CD4-positive, alpha-beta T cell treated with Interleukin-4 for 1 hour (primary cell): ENCODE measurements at regions not wholly inside any gene's neighbourhood (a gene's known extent, or its start where the extent isn't known, plus 50 kb on each side); places are given as distances from the start of the nearest gene placed in this dataset.

Experiments used
- DNase-seq, 2 donors: peaks; one replicate each; pipeline ENCODE4 v3.0.0-alpha.2; 2020 to 2022

GRCh38 chr15:70488002-70488605, 275.3 kb downstream of the UACA start:
- DNase-seq, result peak; percentile 76 to 80

DNA sequence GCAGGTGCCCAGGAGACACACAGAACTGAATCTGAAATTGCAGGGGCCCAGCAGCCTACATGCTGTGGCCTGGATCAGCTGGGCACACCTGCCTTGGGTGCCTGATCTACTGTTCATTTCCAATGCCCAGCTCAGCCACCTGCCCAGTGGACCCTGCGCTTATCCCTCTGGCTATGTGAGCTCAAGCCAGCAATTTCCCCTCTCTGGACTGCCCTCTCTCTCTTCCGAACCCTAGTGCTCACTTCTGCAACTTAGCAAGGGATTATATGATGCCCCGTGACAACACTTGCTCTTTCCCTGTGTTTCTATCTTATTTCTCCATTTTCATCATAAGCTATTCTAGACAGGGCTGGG, 276.0 kb downstream of the UACA start:
- DNase-seq, result no peak

DNA sequence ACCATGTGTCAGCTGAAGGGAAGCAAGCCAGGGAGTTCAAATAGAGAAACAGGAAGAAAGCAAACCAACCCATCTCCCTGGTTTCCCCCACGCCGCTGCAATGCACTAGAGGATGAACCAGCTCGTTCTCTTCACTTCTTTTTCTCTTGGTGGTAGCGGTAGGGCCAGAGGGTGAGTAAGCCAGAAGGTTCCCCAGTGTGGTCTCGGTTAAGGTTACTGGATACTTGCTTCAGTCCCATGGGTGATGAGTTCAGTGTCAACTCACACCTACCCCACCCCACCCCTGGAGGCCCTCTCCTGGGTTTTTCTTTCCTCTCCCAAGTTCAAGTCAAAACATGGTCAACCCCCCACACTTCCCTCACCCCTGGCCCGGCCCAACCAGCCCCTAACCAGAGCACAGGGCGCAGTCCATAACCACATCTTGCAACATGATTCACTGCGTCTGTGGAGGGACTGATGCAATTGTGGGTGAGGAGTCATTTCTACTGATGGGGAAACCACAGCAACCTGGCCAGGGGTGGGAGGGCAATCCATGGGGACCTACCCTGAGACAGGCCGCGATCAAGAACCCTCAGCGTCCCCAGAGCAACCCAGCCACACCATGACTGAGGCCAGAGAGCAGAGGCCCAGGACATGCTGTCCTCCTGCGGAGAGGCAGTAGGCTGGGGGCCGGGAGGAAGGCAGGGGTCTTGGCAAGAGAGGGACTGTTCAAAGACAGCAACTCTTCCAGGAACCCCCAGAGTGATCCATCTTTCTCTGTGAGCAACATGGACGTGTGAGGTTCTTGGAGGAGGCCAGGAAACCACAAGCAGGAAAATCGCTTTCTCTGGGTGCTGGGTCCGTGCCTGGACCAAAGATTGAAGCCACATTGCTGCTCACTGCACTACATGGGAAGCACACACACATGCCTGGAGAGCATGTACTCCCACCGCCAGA, 276.6 kb downstream of the UACA start:
- DNase-seq, result peak; percentile 37 to 78

DNA sequence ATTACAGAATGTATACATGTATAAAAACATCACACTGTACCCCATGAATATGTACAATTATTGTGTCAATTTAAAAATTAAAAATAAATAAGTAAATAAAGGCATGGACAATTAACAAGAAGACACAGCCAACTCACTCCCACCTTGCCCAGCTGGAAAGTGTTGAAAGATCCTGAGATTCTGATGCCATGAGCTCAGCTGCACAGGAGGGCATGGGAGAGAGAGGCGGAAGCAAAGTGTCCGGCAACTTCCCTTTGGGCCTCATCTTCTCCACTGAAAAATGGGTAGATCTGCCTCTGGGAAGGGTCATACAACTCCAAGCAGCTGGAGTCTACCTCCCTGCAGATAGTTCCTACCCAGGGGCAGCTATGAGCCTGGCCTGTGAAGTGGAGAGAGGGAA, 277.3 kb downstream of the UACA start:
- DNase-seq, result no peak

DNA sequence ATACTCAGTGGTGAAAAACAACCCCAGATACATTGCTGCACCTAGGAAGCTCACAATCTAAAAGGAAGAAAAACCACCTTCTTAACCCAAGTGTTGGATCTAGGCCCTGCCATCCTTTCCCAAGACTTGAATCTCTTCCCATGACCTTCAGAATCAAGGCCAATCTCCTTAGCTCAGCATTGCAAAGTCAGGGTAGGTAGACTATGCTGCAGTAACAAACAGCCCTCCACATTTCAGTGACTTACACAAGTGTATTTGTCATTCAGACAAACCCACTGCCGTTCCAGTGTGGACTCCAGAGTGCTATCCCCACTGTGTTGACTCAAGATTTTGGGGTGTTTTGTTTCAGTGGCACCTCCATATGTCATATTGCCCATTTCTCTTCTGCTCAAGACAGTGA, 278.4 kb downstream of the UACA start:
- DNase-seq, result no peak

DNA sequence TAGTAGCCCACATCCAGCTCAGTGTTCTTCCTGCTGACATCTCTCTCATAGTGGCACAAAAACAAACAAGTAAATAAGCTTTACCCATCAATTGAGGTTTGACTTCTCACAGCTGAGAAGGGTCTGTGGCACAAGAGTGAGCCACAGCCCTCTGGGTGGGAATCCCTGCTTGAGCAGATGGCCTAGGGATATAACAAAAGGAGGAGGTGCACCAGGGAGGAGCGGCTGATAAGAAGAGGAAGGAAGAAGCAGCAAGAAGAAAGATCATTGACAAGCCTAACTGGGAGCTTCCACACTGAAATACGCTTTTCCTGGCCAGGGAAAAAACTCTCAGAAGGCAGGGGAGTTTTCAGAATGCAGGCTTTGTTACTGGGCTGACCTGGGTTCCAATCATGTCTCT, 279.8 kb downstream of the UACA start:
- DNase-seq, result no peak

GRCh38 chr15:70480196-70480856, 283.0 kb downstream of the UACA start:
- DNase-seq, result peak; percentile 53 to 60

- DNase-seq, result no peak
These were observed 283.6 kb downstream of the UACA start for GRCh38 chr15:70479785-70480184.

GRCh38 chr15:70479056-70479455, 284.3 kb downstream of the UACA start:
- no peak for DNase-seq

GRCh38 chr15:70478251-70478990, 284.9 kb downstream of the UACA start:
- DNase-seq, result peak in 1 of 2 donors; percentile 45

DNA sequence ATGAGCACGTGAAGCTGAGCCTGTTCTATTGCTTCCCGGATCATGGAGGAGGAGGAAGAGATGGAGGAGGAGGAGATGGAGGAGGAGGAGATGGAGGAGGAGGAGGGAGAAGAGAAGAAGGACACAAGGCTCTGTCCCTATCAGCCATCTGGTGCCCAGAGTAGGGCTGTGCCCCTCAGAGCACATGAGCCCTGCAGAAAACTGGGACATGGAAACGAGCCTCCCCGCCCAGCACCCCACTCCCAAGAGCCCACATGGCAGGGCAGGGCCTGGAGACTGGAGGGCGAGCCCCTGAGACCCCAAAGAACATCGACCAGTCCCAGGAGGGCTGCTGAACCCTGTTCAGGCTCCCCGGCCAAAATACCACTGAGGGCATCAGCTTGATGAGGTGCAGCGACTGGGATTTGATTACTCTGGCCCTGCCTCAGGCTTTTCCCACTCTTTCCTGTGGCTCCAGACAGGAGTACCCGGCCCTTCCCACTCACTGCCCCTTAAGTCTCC, 285.6 kb downstream of the UACA start:
- DNase-seq, result no peak

- no peak for DNase-seq
These were observed 286.9 kb downstream of the UACA start for GRCh38 chr15:70476441-70476840.

DNA sequence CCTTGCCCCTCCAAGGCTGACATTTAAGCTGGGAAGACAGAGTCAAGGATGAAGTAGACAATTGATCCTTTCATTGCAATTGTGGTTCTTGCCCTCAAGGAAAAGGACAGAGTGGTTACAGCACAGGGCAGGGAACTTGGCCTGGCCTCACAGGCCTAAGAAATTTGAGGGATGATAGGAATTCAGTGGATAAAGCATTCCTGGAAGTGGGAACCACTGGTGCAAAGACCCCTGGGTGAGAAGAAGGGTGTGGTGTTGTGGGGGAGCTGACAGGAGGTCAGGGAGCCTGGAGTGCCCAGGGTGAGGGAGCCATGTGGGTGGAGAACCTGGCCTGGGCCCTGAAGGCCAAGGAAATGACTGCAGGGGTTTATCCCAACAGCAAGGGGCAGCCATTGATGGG, 287.4 kb downstream of the UACA start:
- DNase-seq, result no peak

DNA sequence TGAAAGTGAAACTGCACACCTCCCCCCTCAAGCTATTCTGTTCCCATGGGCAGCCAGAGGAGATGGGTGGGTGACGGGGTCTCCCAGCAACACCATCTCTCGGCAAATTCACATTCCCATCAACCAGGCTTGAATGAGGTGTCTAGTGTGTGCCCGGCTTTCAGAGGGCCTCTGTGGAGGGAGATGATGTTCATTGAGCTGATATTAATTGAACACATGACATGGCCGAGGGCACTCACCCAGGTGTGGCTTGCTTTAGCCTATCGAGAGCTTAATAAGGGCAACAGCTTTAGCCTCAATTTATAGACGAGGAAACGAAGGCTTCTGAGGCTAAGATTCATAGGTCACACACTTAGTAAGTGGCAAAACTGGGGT, 288.0 kb downstream of the UACA start:
- DNase-seq, result no peak

DNA sequence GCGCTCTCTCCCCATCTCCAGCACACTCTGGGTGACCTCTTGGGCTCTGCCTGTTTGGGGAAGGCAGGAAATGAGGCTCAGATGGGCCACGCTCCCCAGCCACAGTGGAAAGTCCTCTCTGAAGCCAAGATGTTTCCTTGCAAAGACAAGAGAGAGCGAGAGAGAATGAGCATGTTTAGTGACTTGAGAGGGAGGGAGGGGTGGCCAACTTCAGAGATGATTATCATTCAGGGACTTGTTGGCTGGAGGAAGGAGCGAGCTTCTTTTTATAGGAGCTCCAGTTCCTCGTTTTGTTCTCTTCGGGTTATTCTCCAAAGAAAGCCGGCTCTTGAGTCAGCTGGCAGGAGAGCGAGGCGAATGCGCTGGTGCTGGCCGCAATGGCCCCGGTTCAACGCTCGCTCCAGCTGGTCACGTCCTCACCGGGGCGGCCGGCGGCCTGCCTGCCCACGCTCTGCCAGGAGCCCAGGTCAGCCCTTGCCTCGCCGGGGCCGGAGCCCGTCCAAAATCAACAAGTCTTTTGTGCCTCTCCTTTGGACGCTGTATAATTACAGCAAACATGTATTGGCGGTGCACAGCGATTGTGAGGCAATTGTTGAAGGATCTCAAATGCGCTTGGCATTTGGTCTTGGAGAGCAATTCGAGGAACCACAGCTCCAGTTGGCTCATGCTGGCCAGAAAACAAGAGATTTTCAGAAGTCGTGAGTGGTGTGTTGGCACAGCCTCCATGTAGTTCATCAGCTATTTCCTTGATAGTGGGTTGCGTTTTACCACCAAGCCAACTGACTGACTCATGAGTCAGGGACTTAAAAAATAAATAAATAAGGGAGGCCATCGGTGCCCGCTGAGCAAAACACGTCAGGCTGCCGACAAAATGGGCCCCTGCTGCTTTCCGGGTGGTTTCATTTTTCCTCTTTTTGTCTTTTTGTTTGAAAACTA, 288.6 kb downstream of the UACA start:
- DNase-seq, result peak; percentile 33 to 59

GRCh38 chr15:70473581-70474370, 289.6 kb downstream of the UACA start:
- no peak for DNase-seq

DNA sequence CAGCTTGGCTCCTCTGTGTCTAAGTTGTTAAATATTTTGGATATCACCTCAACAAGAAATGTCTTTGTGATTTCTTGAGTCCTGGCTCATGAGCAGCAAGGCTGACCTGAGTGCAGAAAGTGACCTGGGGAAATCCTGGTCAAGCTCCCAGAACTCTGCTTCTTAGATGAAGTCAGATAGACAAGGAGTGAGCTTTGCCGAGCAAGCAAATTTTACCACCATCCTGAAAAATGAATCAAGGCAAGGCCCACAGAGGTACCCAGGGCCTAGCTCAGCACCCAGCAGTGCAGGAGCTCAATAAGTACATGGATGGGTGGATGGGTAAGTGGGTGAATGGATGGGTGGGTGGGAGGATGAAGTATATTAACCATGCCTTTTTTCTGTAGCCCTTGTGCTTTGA, 291.8 kb downstream of the UACA start:
- no peak for DNase-seq

- no peak for DNase-seq
These were observed 292.7 kb downstream of the UACA start for GRCh38 chr15:70470556-70471191.

DNA sequence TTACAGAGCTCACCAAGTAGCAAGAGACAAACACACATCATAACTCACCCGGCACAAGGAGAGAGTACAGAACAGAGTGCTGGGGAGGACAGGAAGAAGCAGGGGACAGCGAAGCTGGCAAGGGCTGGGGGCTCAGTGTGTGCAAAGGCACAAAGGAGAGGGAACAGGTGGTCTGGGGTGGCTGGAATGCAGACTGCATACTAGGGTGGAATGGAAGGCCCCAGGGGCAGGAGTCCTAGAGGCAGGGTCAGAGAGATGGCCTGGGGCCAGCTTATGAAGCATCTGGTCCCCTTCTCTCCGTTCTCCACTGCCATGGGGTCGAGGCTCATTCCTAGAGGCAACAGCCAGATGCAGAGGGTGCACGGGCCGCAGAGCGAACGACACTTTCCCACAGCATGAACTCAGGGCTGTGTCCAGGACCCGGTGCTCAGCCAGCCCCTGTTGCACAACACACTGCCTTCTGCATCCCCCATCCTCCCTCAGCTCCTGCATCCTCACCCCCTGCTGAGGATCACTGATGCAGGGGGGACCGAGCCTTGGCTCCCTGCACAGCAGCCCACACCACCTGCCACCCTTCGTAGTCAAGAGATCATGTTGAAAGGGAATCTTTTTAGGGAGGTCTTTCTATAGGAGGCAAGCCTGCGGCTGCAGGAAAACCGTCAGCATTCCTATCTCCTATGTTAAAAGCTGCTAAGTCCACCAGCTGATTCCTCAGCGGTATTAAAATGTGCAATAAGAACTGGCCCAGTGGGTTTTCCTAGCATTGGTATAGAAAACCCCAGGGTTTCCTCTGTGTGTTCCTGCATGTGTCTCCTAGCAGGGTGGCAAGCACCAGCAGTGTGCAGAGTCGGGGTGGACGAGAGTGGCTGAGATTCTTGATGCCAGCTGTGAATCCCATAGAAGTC, 293.5 kb downstream of the UACA start:
- DNase-seq, result no peak
